HL-60 (cell line): ENCODE measurements at regions not wholly inside any gene's neighbourhood (a gene's known extent, or its start where the extent isn't known, plus 50 kb on each side); places are given as distances from the start of the nearest gene placed in this dataset.

ENCODE experiments used
- CTCF ChIP-seq: IDR thresholded peaks from one replicate; pipeline ENCODE4 v1.5.1; 2011; ENCODE audit warnings: low read length, control low read depth, inconsistent platforms; ENCODE audit not compliant: insufficient read depth
- GABPA ChIP-seq: IDR thresholded peaks from 2 replicates; pipeline ENCODE4 v1.6.1; 2012; ENCODE audit warnings: low read depth
- POLR2AphosphoS5 ChIP-seq: IDR thresholded peaks from 2 replicates; pipeline ENCODE4 v1.6.1; 2012; ENCODE audit warnings: low read depth
- TF ChIP-seq, protein P1 (sequence below): IDR thresholded peaks from 2 replicates; pipeline ENCODE4 v1.6.1; 2012; ENCODE audit warnings: low read depth; ENCODE audit not compliant: insufficient replicate concordance

- TF ChIP-seq CTCF: no peak
- TF ChIP-seq POLR2AphosphoS5: no peak
- TF ChIP-seq, protein P1, sequence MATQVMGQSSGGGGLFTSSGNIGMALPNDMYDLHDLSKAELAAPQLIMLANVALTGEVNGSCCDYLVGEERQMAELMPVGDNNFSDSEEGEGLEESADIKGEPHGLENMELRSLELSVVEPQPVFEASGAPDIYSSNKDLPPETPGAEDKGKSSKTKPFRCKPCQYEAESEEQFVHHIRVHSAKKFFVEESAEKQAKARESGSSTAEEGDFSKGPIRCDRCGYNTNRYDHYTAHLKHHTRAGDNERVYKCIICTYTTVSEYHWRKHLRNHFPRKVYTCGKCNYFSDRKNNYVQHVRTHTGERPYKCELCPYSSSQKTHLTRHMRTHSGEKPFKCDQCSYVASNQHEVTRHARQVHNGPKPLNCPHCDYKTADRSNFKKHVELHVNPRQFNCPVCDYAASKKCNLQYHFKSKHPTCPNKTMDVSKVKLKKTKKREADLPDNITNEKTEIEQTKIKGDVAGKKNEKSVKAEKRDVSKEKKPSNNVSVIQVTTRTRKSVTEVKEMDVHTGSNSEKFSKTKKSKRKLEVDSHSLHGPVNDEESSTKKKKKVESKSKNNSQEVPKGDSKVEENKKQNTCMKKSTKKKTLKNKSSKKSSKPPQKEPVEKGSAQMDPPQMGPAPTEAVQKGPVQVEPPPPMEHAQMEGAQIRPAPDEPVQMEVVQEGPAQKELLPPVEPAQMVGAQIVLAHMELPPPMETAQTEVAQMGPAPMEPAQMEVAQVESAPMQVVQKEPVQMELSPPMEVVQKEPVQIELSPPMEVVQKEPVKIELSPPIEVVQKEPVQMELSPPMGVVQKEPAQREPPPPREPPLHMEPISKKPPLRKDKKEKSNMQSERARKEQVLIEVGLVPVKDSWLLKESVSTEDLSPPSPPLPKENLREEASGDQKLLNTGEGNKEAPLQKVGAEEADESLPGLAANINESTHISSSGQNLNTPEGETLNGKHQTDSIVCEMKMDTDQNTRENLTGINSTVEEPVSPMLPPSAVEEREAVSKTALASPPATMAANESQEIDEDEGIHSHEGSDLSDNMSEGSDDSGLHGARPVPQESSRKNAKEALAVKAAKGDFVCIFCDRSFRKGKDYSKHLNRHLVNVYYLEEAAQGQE: no peak
- TF ChIP-seq GABPA: no peak
Observed at GRCh38 chr4:110705440-110705782, 82.5 kb upstream of the PITX2 start.
